HFFc6 (cell line): ENCODE measurements at regions not wholly inside any gene's neighbourhood (a gene's known extent, or its start where the extent isn't known, plus 50 kb on each side); places are given as distances from the start of the nearest gene placed in this dataset.

Experiments used
- DNase-seq: peaks from one replicate; pipeline ENCODE4 v3.0.0-alpha.2; 2018
- H3K27ac Mint-ChIP-seq: 2 replicates; pipeline ENCODE4 v1.8.0; 2020; ENCODE audit warnings: mild to moderate bottlenecking, mixed read lengths
- H3K27me3 Mint-ChIP-seq: 2 replicates; pipeline ENCODE4 v1.8.0; 2021; ENCODE audit warnings: mild to moderate bottlenecking, moderate library complexity, mixed read lengths; ENCODE audit not compliant: insufficient read depth
- H3K36me3 Mint-ChIP-seq: 2 replicates; pipeline ENCODE4 v1.8.0; 2021; ENCODE audit warnings: low read depth, mixed read lengths
- H3K4me1 Mint-ChIP-seq: 2 replicates; pipeline ENCODE4 v1.8.0; 2020; ENCODE audit warnings: low read depth, mixed read lengths
- H3K4me3 Mint-ChIP-seq: 2 replicates; pipeline ENCODE4 v1.8.0; 2020; ENCODE audit warnings: mild to moderate bottlenecking, moderate library complexity, mixed read lengths
- H3K9me3 Mint-ChIP-seq: 2 replicates; pipeline ENCODE4 v1.8.0; 2020; ENCODE audit warnings: mild to moderate bottlenecking, mixed read lengths
- TF ChIP-seq, protein P1 (sequence below): fragments of 200-600 bp; sonication (generic); IDR thresholded peaks from 2 replicates; pipeline ENCODE4 v1.5.0; 2021; ENCODE audit warnings: antibody characterized with exemption, mild to moderate bottlenecking

- Mint-ChIP-seq H3K27me3 (no peaks in the 10 kb centered on the region; the same call in 1 of the 2 replicates), H3K9me3 (peaks cover 40% of the 10 kb centered on the region), H3K4me3 (no peak overlapping the region), H3K36me3 (peaks cover 13% of the 10 kb centered on the region), H3K27ac (no peak overlapping the region), H3K4me1 (no peaks in the 10 kb centered on the region)
- TF ChIP-seq, protein P1, sequence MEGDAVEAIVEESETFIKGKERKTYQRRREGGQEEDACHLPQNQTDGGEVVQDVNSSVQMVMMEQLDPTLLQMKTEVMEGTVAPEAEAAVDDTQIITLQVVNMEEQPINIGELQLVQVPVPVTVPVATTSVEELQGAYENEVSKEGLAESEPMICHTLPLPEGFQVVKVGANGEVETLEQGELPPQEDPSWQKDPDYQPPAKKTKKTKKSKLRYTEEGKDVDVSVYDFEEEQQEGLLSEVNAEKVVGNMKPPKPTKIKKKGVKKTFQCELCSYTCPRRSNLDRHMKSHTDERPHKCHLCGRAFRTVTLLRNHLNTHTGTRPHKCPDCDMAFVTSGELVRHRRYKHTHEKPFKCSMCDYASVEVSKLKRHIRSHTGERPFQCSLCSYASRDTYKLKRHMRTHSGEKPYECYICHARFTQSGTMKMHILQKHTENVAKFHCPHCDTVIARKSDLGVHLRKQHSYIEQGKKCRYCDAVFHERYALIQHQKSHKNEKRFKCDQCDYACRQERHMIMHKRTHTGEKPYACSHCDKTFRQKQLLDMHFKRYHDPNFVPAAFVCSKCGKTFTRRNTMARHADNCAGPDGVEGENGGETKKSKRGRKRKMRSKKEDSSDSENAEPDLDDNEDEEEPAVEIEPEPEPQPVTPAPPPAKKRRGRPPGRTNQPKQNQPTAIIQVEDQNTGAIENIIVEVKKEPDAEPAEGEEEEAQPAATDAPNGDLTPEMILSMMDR = no peak
- no peak for DNase-seq
Observed at GRCh38 chr10:108180878-108181277, 1016.4 kb upstream of the SORCS1 start.

DNA sequence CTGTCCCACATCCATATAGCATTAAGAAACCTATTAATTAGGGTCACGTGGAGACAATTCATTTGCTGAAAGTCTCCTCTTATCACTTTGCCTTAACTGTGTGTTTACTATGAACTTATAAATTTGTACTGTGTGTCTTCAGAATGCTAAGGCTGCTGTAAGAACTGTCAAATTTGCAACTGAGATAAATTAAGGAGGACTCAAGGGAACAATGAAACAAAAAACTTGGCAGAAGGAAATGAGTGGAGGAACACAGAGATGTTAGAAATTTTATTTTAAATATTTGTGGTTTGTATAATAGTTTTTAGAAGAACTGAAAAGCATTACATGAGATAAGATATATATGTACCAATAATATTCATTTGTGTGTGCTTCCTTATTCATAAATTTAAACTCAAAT, 1005.3 kb upstream of the SORCS1 start:
- Mint-ChIP-seq H3K4me1 (no peaks in the 10 kb centered on the region), H3K27me3 (no peaks in the 10 kb centered on the region), H3K4me3 (no peak overlapping the region), H3K36me3 (no peaks in the 10 kb centered on the region), H3K27ac (no peak overlapping the region), H3K9me3 (peaks cover 32% of the 10 kb centered on the region)
- no peak for DNase-seq
- TF ChIP-seq, protein P1 = no peak

DNA sequence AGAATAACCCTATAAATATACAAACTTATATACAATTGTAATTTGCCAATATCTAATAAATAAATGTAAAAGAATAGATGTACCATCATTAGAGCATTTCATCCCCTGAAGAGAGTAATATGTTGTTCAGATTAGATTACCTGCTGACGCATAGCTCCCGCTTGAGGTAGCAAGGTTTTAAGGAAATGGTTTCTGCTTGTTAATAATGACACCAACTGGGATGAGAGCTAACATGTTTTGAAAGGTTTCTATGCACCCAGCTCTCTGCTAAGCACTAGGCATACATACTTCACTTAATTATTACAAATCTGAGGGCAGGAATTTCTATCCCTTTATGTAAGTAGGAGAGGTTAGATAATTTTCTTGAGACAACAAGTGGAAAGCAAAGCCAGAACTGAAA, 1003.3 kb upstream of the SORCS1 start:
- Mint-ChIP-seq H3K27me3 (no peaks in the 10 kb centered on the region), H3K9me3 (peaks cover 26% of the 10 kb centered on the region), H3K27ac (no peak overlapping the region), H3K4me3 (no peak overlapping the region), H3K36me3 (no peaks in the 10 kb centered on the region), H3K4me1 (no peaks in the 10 kb centered on the region)
- no peak for DNase-seq
- TF ChIP-seq, protein P1 = no peak

- Mint-ChIP-seq H3K27ac (no peak overlapping the region), H3K9me3 (peaks cover 26% of the 10 kb centered on the region), H3K4me3 (no peak overlapping the region), H3K27me3 (no peaks in the 10 kb centered on the region), H3K36me3 (no peaks in the 10 kb centered on the region), H3K4me1 (no peaks in the 10 kb centered on the region)
- TF ChIP-seq, protein P1 = no peak
- DNase-seq = no peak
Observed at GRCh38 chr10:108166401-108166800, 1001.9 kb upstream of the SORCS1 start.

- Mint-ChIP-seq H3K4me1 (no peaks in the 10 kb centered on the region), H3K36me3 (0 out of 2 replicates have a peak, but pooled peaks cover 5% of the 10 kb centered on the region), H3K9me3 (peaks cover 35% of the 10 kb centered on the region), H3K27ac (no peak overlapping the region), H3K4me3 (no peak overlapping the region), H3K27me3 (no peaks in the 10 kb centered on the region)
- TF ChIP-seq, protein P1 = no peak
- DNase-seq = no peak
Observed at GRCh38 chr10:108147346-108147745, 982.8 kb upstream of the SORCS1 start.

GRCh38 chr10:108141064-108141463, 976.6 kb upstream of the SORCS1 start:
- Mint-ChIP-seq H3K4me1 (no peaks in the 10 kb centered on the region), H3K27ac (no peak overlapping the region)

More at GRCh38 chr10:108141064-108141463, 976.6 kb upstream of the SORCS1 start:
- TF ChIP-seq, protein P1 = no peak
- Mint-ChIP-seq H3K4me3 (no peak overlapping the region), H3K9me3 (peaks cover 19% of the 10 kb centered on the region), H3K27me3 (no peaks in the 10 kb centered on the region), H3K36me3 (no peaks in the 10 kb centered on the region)
- no peak for DNase-seq
